Mesenchymal stem cell (in vitro differentiated cells and primary cell): ENCODE measurements at regions not wholly inside any gene's neighbourhood (a gene's known extent, or its start where the extent isn't known, plus 50 kb on each side); places are given as distances from the start of the nearest gene placed in this dataset.
"Not testable (repeated sequence)": the region's sequence is repeated elsewhere in the genome, so short reads cannot be mapped to it uniquely, and the experiment has no call there.

Experiments used
- DNase-seq: peaks from one replicate; pipeline ENCODE4 v3.0.0-alpha.2; 2013
- H2AFZ ChIP-seq: one replicate; pipeline ENCODE4 v1.6.1; 2013; ENCODE audit warnings: low read depth, mild to moderate bottlenecking, control low read depth, inconsistent platforms, low read length, moderate library complexity
- H2AK5ac ChIP-seq: 2 replicates; pipeline ENCODE4 v1.6.1; 2013; ENCODE audit warnings: low read length, moderate library complexity, mild to moderate bottlenecking, inconsistent platforms; ENCODE audit not compliant: severe bottlenecking
- H2BK120ac ChIP-seq: one replicate; pipeline ENCODE4 v1.6.1; 2013; ENCODE audit warnings: low read depth, mild to moderate bottlenecking, inconsistent platforms, low read length, moderate library complexity
- H2BK12ac ChIP-seq, 2 experiments: one replicate each; pipeline ENCODE4 v1.6.1; 2013; ENCODE audit warnings: inconsistent platforms in 2 of 2, low read length in 2 of 2, mild to moderate bottlenecking in 2 of 2, moderate library complexity in 2 of 2, control low read depth in 1 of 2
- H2BK15ac ChIP-seq: one replicate; pipeline ENCODE4 v1.6.1; 2013; ENCODE audit warnings: mild to moderate bottlenecking, low read depth, inconsistent platforms; ENCODE audit not compliant: poor library complexity, severe bottlenecking
- H2BK5ac ChIP-seq: 2 replicates; pipeline ENCODE4 v1.6.1; 2013; ENCODE audit warnings: low read depth, mild to moderate bottlenecking, low read length, control low read depth, inconsistent platforms; ENCODE audit not compliant: poor library complexity, severe bottlenecking
- H3K14ac ChIP-seq, 2 experiments: one replicate each; pipeline ENCODE4 v1.6.1; 2013; ENCODE audit warnings: inconsistent platforms in 2 of 2, low read length in 2 of 2, control low read depth in 1 of 2, mild to moderate bottlenecking in 1 of 2, moderate library complexity in 1 of 2
- H3K18ac ChIP-seq, 2 experiments: one replicate each; pipeline ENCODE4 v1.6.1; 2013; ENCODE audit warnings: inconsistent platforms in 2 of 2, low read length in 2 of 2, control low read depth in 1 of 2, low read depth in 1 of 2, mild to moderate bottlenecking in 1 of 2
- H3K23ac ChIP-seq, 2 experiments: one replicate each; pipeline ENCODE4 v1.6.1; 2013; ENCODE audit warnings: inconsistent platforms in 2 of 2, low read length in 2 of 2, mild to moderate bottlenecking in 2 of 2, moderate library complexity in 2 of 2, control low read depth in 1 of 2
- H3K27ac ChIP-seq: 2 replicates; pipeline ENCODE4 v1.5.1; 2013; ENCODE audit warnings: mild to moderate bottlenecking, moderate library complexity, low read length, control low read depth, inconsistent platforms; ENCODE audit not compliant: poor library complexity, severe bottlenecking
- H3K27me3 ChIP-seq, 2 experiments: 2 replicates each; pipeline versions ENCODE4 v1.6.1 to v1.7.0; 2013; ENCODE audit warnings: low read length in 2 of 2, mild to moderate bottlenecking in 2 of 2, moderate library complexity in 2 of 2, control low read depth in 1 of 2, inconsistent platforms in 1 of 2; ENCODE audit not compliant: control insufficient read depth in 1 of 2, insufficient read depth in 1 of 2
- H3K36me3 ChIP-seq, 2 experiments: 2 replicates each; pipeline versions ENCODE4 v1.6.1 to v1.7.0; 2013; ENCODE audit warnings: low read length in 2 of 2, control low read depth in 1 of 2, inconsistent platforms in 1 of 2, low read depth in 1 of 2, mild to moderate bottlenecking in 1 of 2; ENCODE audit not compliant: insufficient read depth in 2 of 2, control insufficient read depth in 1 of 2
- H3K4ac ChIP-seq, 2 experiments: one replicate each; pipeline ENCODE4 v1.6.1; 2013; ENCODE audit warnings: inconsistent platforms in 2 of 2, low read length in 2 of 2, mild to moderate bottlenecking in 2 of 2, moderate library complexity in 2 of 2, control low read depth in 1 of 2, low read depth in 1 of 2
- H3K4me1 ChIP-seq: 2 replicates; pipeline ENCODE4 v1.6.1; 2013; ENCODE audit warnings: low read depth, low read length, control low read depth; ENCODE audit not compliant: control insufficient read depth, insufficient read depth
- H3K4me2 ChIP-seq: 2 replicates; pipeline ENCODE4 v1.6.1; 2013; ENCODE audit warnings: low read length, mild to moderate bottlenecking, inconsistent platforms; ENCODE audit not compliant: poor library complexity, severe bottlenecking
- H3K4me3 ChIP-seq, 2 experiments: 2 replicates each; pipeline versions ENCODE4 v1.5.1 to v1.7.0; 2013; ENCODE audit warnings: low read length in 2 of 2, mild to moderate bottlenecking in 2 of 2, control low read depth in 1 of 2, low read depth in 1 of 2; ENCODE audit not compliant: insufficient read depth in 1 of 2
- H3K79me1 ChIP-seq: replicated peaks from 2 replicates; pipeline ENCODE4 v1.6.1; 2013; ENCODE audit warnings: mild to moderate bottlenecking, control low read depth, low read length, inconsistent platforms; ENCODE audit not compliant: poor library complexity, severe bottlenecking
- H3K9ac ChIP-seq: 2 replicates; pipeline ENCODE4 v1.7.0; 2013; ENCODE audit warnings: mild to moderate bottlenecking, low read length, moderate library complexity
- H3K9me3 ChIP-seq: 2 replicates; pipeline ENCODE4 v1.7.0; 2013; ENCODE audit warnings: mild to moderate bottlenecking, low read length; ENCODE audit not compliant: control insufficient read depth
- H4K8ac ChIP-seq: one replicate; pipeline ENCODE4 v1.6.1; 2013; ENCODE audit warnings: inconsistent platforms, mild to moderate bottlenecking, low read length, moderate library complexity
- H4K91ac ChIP-seq: one replicate; pipeline ENCODE4 v1.6.1; 2013; ENCODE audit warnings: mild to moderate bottlenecking, low read length, inconsistent platforms
- WGBS: methylation state at CpG from one replicate; pipeline ENCODE4 v1.1.7; 2013; ENCODE audit warnings: mixed read lengths; 5-methylcytosine and 5-hydroxymethylcytosine counted together

- Histone ChIP-seq H3K9ac (no peak overlapping the region), H3K27me3 (no peaks in the 10 kb centered on the region), H2AK5ac (no peak overlapping the region), H3K4me2 (no peak overlapping the region), H3K27ac (no peak overlapping the region), H4K8ac (peak overlapping the region; percentile 20), H3K18ac (no peak overlapping the region), H2AFZ (no peak overlapping the region), H3K9me3 (no peaks in the 10 kb centered on the region), H4K91ac (no peak overlapping the region), H3K4ac (no peak overlapping the region), H2BK5ac (no peak overlapping the region), H3K23ac (no peak overlapping the region), H2BK120ac (no peak overlapping the region), H3K4me3 (no peak overlapping the region), H3K4me1 (no peaks in the 10 kb centered on the region), H3K79me1 (peaks cover 15% of the 10 kb centered on the region), H2BK12ac (no peak overlapping the region), H2BK15ac (no peak overlapping the region), H3K14ac (no peak overlapping the region), H3K36me3 (peaks cover 0 to 7% of the 10 kb centered on the region in 2 experiments)
- WGBS: 68% methylated on average over 9 of the region's 9 CpGs
- no peak for DNase-seq
These were observed 115.2 kb downstream of the ZFAND4 start for GRCh38 chr10:45557275-45557905.

GRCh38 chr10:45555795-45556194 lies 116.8 kb downstream of the ZFAND4 start:
- Histone ChIP-seq H3K18ac (no peak overlapping the region), H3K23ac (no peak overlapping the region), H3K4me3 (no peak overlapping the region), H3K27me3 (no peaks in the 10 kb centered on the region), H3K27ac (no peak overlapping the region), H2AFZ (no peak overlapping the region), H3K36me3 (peaks cover 0 to 7% of the 10 kb centered on the region in 2 experiments), H3K9ac (no peak overlapping the region), H3K79me1 (peaks cover 15% of the 10 kb centered on the region), H3K9me3 (no peaks in the 10 kb centered on the region), H3K4me1 (no peaks in the 10 kb centered on the region), H3K4me2 (no peak overlapping the region), H2BK12ac (no peak overlapping the region), H2BK120ac (no peak overlapping the region), H3K14ac (no peak overlapping the region), H4K91ac (no peak overlapping the region), H2BK15ac (no peak overlapping the region), H4K8ac (no peak overlapping the region), H3K4ac (no peak overlapping the region), H2BK5ac (no peak overlapping the region), H2AK5ac (no peak overlapping the region)
- DNase-seq: peak; percentile 8
- no CpG with 5 or more reads among the region's 3 CpGs for WGBS

DNA sequence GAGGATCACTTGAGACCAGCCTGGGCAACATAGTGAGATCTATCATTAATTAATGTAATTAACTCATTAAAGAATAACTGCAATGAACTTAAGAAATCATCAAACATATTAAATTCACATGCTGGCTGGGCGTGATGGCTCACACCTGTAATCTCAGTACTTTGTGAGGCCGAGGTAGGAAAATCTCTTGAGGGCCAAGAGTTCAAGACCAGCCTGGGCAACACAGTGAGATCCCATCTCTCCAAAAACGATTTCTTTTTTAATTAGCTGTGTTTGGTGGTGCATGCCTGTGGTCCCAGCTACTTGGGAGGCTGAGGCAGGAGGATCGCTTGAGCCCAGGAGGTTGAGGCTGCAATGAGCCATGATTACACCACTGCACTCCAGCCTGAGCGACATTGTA lies 117.2 kb downstream of the ZFAND4 start:
- H2AFZ ChIP-seq, H2BK15ac ChIP-seq, H3K14ac ChIP-seq, H4K8ac ChIP-seq, H3K4me2 ChIP-seq, H3K9me3 ChIP-seq, H2BK5ac ChIP-seq, H3K4me3 ChIP-seq, H3K36me3 ChIP-seq, H2AK5ac ChIP-seq, H3K4me1 ChIP-seq, H3K9ac ChIP-seq, H3K4ac ChIP-seq, H4K91ac ChIP-seq, H3K18ac ChIP-seq, H3K27ac ChIP-seq, H3K23ac ChIP-seq, DNase-seq, H2BK12ac ChIP-seq, H3K27me3 ChIP-seq, H2BK120ac ChIP-seq: not testable (repeated sequence)
- WGBS: 98% methylated on average over 4 of the region's 5 CpGs
- peaks cover 15% of the 10 kb centered on the region for H3K79me1 ChIP-seq

- no peak overlapping the region for H4K91ac ChIP-seq
- no peaks in the 10 kb centered on the region for H3K4me1 ChIP-seq
- no peak overlapping the region for H4K8ac ChIP-seq
- H3K9ac ChIP-seq: no peak overlapping the region
- H3K14ac ChIP-seq: no peak overlapping the region
- peaks cover 3 to 5% of the 10 kb centered on the region in 2 experiments for H3K36me3 ChIP-seq
- no peak overlapping the region for H2BK12ac ChIP-seq
- no peak overlapping the region for H2AFZ ChIP-seq
- no peak overlapping the region for H3K23ac ChIP-seq
- H3K9me3 ChIP-seq: no peaks in the 10 kb centered on the region
- no peak overlapping the region for H2AK5ac ChIP-seq
- H3K4me2 ChIP-seq: no peak overlapping the region
- no CpG with 5 or more reads among the region's 2 CpGs for WGBS
- H3K4ac ChIP-seq: no peak overlapping the region
- H3K4me3 ChIP-seq: no peak overlapping the region
- no peak overlapping the region for H2BK120ac ChIP-seq
- H3K27me3 ChIP-seq: no peaks in the 10 kb centered on the region
- H2BK5ac ChIP-seq: no peak overlapping the region
- DNase-seq: no peak
- no peak overlapping the region for H3K27ac ChIP-seq
- H2BK15ac ChIP-seq: no peak overlapping the region
- H3K18ac ChIP-seq: no peak overlapping the region
- H3K79me1 ChIP-seq: peaks cover 20% of the 10 kb centered on the region
These were observed 119.0 kb downstream of the ZFAND4 start for GRCh38 chr10:45553613-45554012.
